GM12875 (cell line): ENCODE measurements at regions not wholly inside any gene's neighbourhood (a gene's known extent, or its start where the extent isn't known, plus 50 kb on each side); places are given as distances from the start of the nearest gene placed in this dataset.
"Not testable (repeated sequence)": the region's sequence is repeated elsewhere in the genome, so short reads cannot be mapped to it uniquely, and the experiment has no call there.

ENCODE experiments used
- H3K4me3 ChIP-seq: one replicate; pipeline ENCODE4 v1.5.1; 2011; ENCODE audit warnings: low read depth, low read length, control low read depth
- TF ChIP-seq, protein P1 (sequence below): IDR thresholded peaks from 2 replicates; pipeline ENCODE4 v1.5.1; 2011; ENCODE audit warnings: low read depth, mild to moderate bottlenecking, control low read depth, inconsistent platforms, low read length, moderate library complexity, borderline replicate concordance; ENCODE audit not compliant: insufficient read depth

DNA sequence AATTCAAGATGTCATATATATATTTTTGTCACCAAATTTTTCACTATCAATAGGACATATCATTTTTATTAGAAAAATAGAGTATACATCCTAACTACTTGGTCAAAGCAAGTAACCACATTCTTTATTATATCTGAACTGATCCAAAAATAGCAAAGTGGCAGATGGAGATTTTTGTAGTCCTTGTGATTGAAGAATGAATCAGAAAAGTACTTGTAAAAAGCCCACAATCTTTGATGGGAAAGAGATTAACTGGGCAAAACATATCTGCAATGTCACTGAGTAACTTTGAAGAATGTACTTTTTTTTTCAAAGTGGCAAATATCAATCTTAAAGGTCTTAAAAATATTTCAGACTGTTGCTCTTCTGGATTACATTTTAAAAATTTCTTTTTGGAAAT is 1040.6 kb upstream of the SEMA6A start:
- TF ChIP-seq, protein P1, sequence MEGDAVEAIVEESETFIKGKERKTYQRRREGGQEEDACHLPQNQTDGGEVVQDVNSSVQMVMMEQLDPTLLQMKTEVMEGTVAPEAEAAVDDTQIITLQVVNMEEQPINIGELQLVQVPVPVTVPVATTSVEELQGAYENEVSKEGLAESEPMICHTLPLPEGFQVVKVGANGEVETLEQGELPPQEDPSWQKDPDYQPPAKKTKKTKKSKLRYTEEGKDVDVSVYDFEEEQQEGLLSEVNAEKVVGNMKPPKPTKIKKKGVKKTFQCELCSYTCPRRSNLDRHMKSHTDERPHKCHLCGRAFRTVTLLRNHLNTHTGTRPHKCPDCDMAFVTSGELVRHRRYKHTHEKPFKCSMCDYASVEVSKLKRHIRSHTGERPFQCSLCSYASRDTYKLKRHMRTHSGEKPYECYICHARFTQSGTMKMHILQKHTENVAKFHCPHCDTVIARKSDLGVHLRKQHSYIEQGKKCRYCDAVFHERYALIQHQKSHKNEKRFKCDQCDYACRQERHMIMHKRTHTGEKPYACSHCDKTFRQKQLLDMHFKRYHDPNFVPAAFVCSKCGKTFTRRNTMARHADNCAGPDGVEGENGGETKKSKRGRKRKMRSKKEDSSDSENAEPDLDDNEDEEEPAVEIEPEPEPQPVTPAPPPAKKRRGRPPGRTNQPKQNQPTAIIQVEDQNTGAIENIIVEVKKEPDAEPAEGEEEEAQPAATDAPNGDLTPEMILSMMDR = no peak
- no peak overlapping the region for H3K4me3 ChIP-seq

DNA sequence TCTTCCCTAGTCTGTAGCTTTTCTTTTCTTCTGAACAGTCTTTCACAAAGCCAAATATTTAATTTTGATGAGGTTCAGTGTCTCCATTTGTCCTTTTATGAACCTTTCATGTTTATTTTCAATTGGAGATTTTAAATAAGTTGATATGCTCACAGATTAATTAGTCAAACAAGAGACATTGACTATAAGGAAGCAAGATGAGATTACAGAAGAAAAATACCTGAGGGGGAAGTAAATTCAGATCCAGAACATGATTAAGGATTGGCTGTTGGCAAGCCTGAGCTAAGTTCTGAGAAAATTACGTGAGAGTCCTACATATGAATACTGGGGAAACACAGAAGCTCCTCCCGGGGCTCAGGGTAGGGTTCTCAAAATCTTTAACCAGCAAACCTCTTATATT is 1039.8 kb upstream of the SEMA6A start:
- TF ChIP-seq, protein P1 = no peak
- no peak overlapping the region for H3K4me3 ChIP-seq

- TF ChIP-seq, protein P1 = no peak
- no peak overlapping the region for H3K4me3 ChIP-seq
Observed at GRCh38 chr5:117604845-117605244, 1030.2 kb upstream of the SEMA6A start.

DNA sequence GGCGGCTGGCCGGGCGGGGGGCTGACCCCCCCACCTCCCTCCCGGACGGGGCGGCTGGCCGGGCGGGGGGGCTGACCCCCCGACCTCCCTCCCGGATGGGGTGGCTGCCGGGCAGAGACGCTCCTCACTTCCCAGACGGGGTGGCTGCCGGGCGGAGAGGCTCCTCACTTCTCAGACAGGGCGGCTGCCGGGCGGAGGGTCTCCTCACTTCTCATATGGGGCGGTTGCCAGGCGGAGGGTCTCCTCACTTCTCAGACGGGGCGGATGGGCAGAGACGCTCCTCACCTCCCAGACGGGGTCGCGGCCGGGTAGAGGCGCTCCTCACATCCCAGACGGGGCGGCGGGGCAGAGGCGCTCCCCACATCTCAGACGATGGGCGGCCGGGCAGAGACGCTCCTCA is 1025.2 kb upstream of the SEMA6A start:
- not testable (repeated sequence) for H3K4me3 ChIP-seq

GRCh38 chr5:117594166-117594565 is 1019.5 kb upstream of the SEMA6A start:
- TF ChIP-seq, protein P1 = no peak
- no peak overlapping the region for H3K4me3 ChIP-seq

GRCh38 chr5:117590944-117591343 is 1016.3 kb upstream of the SEMA6A start:
- H3K4me3 ChIP-seq = no peak overlapping the region
- TF ChIP-seq, protein P1 = peak; percentile 26; the same call in 1 of the 2 replicates

- TF ChIP-seq, protein P1 = no peak
- no peak overlapping the region for H3K4me3 ChIP-seq
Observed at GRCh38 chr5:117588611-117589010, 1014.0 kb upstream of the SEMA6A start.

- TF ChIP-seq, protein P1 = no peak
- H3K4me3 ChIP-seq = no peak overlapping the region
Observed at GRCh38 chr5:117587111-117587510, 1012.5 kb upstream of the SEMA6A start.
